ENCODE measurements at regions not wholly inside any gene's neighbourhood (a gene's known extent, or its start where the extent isn't known, plus 50 kb on each side); places are given as distances from the start of the nearest gene placed in this dataset.
A peak's percentile ranks its signal among the peaks of the same experiment; 100 is the strongest.

DNA sequence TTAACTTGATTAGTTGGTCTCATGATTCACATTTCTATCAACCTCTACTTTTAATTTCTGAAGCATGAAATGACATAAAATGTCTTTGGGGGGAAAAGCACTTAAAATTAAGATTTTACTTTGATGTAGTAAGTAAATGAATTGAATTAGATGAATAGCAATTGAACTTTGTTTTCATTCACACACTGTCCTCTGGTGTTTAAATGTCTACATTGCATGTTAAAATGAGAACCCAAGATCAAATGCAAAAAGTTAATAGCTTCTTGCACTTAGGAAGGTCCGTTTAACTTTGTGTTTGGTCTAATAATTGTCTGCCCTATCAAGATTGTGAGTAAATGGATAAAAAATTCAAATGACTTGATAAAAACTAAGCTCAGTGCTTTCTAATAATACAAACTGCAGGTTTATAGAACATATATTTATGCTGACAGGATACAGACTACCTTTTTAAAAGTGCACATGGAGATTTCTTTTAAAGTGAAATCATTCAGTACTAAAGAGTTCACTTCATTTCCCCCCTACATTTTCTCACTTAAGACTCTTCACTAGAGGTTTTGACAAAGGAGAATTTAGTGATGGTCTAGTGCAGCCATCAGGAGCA lies 156.2 kb upstream of the NABP1 start:
- POLR2A ChIA-PET (ENCODE audit: low non-redundant PET): no interaction called here
- CTCF ChIA-PET: interaction anchor here (0.5 to 1.4 kb wide), 13 partner anchors 11 to 470 kb away, joined by 3 to 23 read pairs (median 5); partner anchors contain the start of gene STAT4

DNA sequence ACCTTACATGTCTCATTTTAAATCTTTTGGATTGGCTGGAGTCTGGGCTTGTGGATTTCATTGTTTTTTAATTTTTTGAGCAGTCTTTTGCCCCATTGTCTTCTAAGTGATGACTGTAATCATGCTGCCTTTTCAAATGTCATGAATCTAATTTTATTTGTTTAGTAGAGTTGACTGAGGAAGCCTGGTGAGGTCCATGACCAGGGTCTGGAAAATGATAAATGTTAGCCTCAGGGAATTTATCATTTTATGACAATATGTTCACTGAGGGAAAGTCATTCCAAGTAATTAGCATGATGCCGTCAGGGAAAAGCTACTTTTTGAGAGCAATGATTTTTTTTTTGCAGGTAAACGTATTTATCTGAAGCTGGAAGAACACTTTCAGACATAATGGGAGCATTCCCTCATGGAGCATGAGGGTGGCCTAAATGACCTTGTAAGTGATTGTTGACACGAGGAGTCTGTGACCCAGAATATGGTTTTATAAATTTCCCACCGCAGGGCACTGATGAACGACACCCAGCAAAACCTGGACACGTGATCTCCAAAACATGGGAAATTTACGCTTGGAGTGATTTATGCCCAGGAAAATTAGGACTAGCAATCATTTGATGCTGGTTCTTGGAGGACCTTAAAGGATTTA lies 155.3 kb upstream of the NABP1 start:
- POLR2A ChIA-PET (ENCODE audit: low non-redundant PET): no interaction called here
- CTCF ChIA-PET: interaction anchor here (0.7 to 1.4 kb wide), 3 partner anchors 357 to 796 kb away, joined by 3 to 23 read pairs (median 4); no protein-coding TSS in a partner anchor

More for the DNA sequence above, 156.2 kb upstream of the NABP1 start:
- TF ChIP-seq, protein P1, sequence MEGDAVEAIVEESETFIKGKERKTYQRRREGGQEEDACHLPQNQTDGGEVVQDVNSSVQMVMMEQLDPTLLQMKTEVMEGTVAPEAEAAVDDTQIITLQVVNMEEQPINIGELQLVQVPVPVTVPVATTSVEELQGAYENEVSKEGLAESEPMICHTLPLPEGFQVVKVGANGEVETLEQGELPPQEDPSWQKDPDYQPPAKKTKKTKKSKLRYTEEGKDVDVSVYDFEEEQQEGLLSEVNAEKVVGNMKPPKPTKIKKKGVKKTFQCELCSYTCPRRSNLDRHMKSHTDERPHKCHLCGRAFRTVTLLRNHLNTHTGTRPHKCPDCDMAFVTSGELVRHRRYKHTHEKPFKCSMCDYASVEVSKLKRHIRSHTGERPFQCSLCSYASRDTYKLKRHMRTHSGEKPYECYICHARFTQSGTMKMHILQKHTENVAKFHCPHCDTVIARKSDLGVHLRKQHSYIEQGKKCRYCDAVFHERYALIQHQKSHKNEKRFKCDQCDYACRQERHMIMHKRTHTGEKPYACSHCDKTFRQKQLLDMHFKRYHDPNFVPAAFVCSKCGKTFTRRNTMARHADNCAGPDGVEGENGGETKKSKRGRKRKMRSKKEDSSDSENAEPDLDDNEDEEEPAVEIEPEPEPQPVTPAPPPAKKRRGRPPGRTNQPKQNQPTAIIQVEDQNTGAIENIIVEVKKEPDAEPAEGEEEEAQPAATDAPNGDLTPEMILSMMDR (conservative IDR thresholded peaks at IDR 0.05; ENCODE audit: low read depth): peak; percentile 97
- DNase-seq (ENCODE audit: low spot score): peak; percentile 54
- H3K27ac ChIP-seq: no peak overlapping the region

DNA sequence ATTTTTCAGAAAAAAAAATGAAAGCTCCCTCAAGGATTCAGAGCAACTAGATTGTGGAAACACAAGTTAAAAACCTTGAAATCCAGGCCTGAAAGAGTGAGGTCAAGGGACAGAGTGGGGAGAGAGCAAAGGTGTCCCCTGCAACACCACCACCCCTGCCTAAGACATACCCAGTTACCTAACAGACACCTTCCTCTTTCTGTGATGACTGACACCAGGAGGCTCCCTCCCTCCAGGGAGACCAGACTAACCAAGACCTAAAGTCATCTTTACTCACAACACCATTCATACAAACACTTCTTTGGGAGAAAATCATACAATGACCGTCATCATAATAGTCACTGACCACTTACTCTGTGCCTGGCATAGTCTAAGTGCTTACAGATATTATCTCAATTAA lies 151.8 kb upstream of the NABP1 start:
- TF ChIP-seq, protein P1 (conservative IDR thresholded peaks at IDR 0.05; ENCODE audit: low read depth): no peak
- CTCF ChIA-PET: no interaction called here
- POLR2A ChIA-PET (ENCODE audit: low non-redundant PET): no interaction called here
- no peak overlapping the region for H3K27ac ChIP-seq
- no peak for DNase-seq (ENCODE audit: low spot score)

More for the DNA sequence above, 155.3 kb upstream of the NABP1 start:
- DNase-seq (ENCODE audit: low spot score): no peak
- TF ChIP-seq, protein P1 (conservative IDR thresholded peaks at IDR 0.05; ENCODE audit: low read depth): no peak
- H3K27ac ChIP-seq: no peak overlapping the region

DNA sequence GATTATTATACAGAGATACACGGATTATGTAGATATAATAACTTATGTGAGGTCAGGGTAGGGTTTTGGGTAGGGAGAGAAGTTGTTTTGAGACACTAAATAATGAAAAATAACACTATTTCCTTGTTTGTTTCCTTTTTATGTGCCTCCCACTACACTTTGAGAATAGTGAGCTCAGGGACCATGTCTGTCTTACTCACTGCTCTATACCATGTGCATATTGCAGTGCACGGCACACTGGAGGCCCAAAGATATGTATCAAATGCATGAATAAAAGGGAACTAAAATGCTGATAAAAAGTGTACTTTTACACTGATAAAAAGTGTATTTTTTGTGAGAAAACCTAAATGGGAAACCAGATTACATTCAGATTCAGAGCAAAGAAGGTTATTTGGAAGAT lies 151.4 kb upstream of the NABP1 start:
- TF ChIP-seq, protein P1 (conservative IDR thresholded peaks at IDR 0.05; ENCODE audit: low read depth): no peak
- no peak overlapping the region for H3K27ac ChIP-seq
- ChIA-PET CTCF (no interaction called here), POLR2A (ENCODE audit: low non-redundant PET) (no interaction called here)
- DNase-seq (ENCODE audit: low spot score): no peak

DNA sequence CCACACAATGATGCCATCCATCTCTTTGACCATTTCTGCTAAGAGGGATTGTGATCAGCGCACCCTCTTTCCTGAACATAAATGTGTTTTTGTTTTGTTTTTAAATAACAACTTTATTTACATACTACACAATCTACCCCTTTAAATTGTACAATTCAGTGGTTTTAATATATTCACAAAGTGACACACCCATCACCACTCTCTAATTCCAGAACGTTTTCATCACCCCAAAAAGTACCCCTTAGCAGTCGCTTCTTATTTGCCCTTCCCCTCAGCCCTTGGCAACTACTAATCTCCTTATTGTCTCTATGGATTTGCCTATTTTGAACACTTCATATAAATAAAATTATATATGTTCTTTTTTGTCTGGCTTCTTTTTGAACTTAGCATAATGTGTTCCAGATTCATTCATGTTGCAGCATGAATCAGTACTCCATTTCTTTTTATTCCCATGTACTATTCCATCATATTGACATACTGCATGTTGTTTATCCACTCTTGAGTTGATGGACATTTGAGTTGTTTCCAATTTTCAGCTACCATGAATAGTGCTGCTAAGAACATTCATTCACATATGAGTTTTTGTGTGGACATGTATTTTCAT lies 150.9 kb upstream of the NABP1 start:
- no peak for DNase-seq (ENCODE audit: low spot score)
- CTCF ChIA-PET: no interaction called here
- TF ChIP-seq, protein P1 (conservative IDR thresholded peaks at IDR 0.05; ENCODE audit: low read depth): no peak
- no peak overlapping the region for H3K27ac ChIP-seq
- POLR2A ChIA-PET (ENCODE audit: low non-redundant PET): interaction anchor here (0.7 kb wide), 1 partner anchor 36 kb away, joined by 5 read pairs; no protein-coding TSS in a partner anchor

DNA sequence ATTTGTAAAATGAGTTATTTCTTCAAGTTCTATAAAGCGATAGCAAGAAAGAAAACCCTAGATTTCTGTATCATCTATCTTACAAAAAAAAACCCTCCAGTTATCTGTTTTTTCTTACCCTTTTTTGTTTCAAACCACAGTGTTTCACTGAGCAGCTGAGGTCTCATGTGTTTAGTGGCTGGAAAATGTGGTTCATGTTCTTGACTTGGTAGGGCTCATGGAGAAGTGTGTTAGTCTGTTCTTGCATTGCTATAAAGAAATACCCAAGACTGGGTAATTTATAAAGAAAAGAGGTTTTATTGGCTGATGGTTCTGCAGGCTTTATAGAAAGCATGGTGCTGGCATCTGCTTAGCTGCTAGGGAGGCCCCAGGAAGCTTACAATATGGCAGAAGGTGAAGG lies 147.3 kb upstream of the NABP1 start:
- POLR2A ChIA-PET (ENCODE audit: low non-redundant PET): no interaction called here
- DNase-seq (ENCODE audit: low spot score): no peak
- no peak overlapping the region for H3K27ac ChIP-seq
- TF ChIP-seq, protein P1 (conservative IDR thresholded peaks at IDR 0.05; ENCODE audit: low read depth): no peak
- CTCF ChIA-PET: interaction anchor here (0.6 kb wide), 1 partner anchor 759 kb away, joined by 4 read pairs; no protein-coding TSS in a partner anchor

Data from RWPE1 (cell line).